ENCODE measurements at regions not wholly inside any gene's neighbourhood (a gene's known extent, or its start where the extent isn't known, plus 50 kb on each side); places are given as distances from the start of the nearest gene placed in this dataset.
A peak's percentile ranks its signal among the peaks of the same experiment; 100 is the strongest.

DNA sequence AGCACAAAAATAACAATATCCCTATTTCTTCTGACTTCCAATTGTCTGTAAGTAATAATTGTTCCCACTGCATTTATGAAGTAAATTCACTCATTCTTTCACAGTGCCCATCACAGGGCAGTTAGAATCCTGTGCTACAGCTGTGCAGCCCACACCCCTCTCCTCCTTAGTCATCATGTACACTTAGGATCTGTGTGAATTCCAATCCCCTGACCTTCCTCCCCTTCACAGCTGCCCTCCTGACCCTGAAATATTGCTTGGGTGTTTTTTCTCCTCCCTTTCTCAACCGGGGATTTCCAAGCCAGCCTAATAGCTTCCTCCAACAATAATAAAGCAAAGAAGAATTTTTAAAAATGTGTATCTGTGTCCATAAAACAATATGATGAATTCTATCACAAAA lies 91.5 kb upstream of the BEND6 start:
- DNase-seq, result no peak

DNA sequence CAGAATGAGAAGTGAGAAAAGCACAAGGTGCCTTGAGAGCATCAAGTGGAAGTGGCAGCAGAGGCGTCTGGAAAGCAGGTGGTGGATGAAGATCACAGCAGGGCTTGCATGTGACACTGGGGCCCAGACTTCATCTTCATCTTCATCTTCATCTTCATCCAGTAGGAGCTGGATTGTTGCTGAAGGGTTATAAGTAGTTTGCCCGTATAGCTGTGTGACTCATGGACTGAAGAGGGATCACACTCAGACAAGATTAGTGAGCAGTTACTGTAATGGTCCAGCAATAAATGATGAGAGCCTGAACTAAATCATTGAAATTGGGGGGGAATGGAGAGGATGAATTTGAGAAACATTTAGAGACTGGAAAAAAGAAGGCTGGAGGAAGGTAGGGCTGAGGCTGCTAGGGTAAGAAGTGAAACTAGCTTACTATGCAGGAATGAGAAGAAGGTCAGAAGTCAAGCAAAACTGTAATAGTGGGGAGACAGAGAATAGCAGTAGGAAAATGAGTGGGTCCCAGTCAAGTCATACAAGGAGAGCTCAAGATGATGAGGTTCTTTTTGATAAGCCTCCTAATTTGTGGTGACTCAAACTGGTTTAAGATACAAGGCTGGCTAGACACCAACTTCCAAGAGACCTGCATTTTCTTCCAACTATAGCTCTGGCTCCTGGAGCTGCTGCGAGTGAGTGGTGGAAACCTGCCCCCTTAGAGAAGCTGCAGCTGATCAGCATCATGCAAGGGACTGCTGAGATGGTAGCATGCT lies 92.3 kb upstream of the BEND6 start:
- no peak for DNase-seq

DNA sequence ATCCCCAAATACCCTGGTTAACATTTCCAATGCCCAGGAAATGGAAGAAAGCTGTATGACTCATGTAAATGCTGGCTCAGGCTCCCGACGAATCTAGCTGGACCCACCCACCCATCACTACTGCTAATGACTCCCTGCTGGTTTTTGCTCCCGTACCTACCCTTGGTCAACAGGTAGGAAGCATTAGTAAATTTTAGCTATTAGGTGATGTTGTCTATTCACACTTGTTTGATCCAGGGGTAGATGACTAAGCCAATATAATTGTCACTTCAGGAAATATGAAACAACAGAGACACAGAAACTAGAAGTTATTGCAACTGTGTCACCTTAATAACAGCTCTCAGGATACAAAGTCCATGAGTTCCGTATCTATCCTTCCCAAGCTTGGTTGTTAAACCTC lies 94.4 kb upstream of the BEND6 start:
- no peak for DNase-seq

DNA sequence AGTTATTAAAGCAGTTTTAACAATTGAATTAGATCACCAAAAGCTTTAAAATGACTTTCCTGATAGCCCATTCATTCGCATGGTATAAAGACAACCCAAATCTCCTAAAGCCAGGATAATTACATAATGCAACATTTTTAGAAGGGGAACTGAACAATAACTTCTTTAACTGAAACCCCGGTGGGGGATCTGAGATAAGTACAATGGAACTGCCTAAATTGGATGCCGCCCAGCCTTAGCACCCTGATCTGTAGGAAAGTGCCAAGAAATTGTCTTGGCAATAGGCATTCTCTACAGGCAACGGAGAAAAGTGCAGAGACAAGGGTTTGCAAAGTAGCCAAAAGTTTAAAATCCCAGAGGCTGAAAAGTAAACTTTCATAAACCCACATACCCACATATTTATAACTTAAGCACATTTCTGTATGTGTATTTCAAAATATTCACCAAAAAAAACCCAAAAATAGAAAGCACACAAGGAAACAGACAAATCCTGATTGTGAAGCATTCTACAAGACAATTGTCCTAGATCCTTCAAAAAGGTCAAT lies 98.8 kb upstream of the BEND6 start:
- DNase-seq, result no peak

DNA sequence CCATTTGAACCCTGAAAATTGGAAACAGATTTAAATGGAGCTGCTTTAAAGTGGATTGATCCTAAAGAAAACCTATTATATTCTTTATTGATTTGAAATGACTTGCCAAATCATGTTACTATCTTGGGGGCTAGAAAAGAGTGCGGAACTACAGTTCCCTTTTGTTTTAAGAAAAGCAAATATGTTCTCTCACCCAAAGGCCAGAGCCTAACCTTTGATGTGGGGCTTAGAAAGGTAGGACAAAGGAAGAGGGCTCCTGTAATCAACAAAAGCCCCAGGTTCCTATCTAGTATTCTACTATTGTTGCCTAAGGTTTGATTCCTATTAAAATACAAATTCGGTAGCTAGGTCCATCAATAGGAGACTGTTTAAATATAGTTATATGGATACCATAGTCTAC lies 100.8 kb upstream of the BEND6 start:
- DNase-seq, result no peak

DNA sequence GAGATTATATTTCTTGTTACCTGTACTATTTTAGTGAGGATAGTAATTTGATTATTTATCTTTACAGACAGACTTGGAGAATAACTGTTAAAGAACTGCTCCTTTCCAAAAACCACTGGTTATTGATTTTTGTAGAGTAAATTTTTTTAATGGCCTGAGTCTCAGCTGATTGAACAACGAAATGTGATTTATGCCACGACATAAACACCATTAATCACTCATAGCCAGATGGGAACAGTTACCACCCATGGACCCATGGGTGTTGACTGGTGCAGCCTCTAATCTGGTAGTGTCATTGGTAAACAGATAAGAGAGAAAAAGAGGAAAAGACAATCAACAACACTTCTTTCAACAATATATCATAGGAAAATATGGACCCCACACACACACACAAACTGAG lies 101.4 kb upstream of the BEND6 start:
- DNase-seq, result no peak

DNA sequence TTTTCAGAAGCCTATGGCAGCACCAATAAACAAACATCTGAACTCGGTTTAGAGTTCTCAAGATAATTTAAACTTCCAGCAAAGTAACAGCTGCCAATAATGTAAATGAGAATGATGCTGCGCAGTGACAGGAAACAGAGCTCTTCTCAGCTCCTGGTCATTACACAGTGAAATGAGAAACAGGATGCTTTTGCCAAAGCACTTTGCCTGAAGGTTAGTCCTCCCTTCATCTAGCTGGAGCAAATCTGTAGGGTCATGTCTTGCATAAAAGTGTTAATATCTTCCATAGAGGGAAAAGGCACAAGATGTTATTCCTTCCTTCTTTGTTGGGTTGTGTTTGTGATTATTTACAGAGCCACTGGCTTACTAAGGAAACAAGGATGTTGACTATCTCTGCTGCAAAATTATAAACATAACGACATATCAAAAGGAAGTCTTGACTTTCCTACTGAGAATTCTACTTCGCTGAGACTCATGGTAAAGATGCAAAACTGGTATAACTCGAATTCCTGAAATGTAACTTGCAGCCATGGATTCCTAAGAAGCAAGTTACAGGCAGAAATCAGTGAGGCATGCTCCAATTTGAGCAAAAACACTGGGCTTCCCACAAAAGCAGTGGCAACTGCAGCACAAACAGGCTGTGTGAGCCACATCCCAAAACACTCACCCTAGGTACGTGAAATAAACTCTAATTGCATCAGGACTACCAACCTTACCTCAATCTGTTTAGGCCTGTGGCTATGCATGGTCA lies 102.5 kb upstream of the BEND6 start:
- no peak for DNase-seq

DNA sequence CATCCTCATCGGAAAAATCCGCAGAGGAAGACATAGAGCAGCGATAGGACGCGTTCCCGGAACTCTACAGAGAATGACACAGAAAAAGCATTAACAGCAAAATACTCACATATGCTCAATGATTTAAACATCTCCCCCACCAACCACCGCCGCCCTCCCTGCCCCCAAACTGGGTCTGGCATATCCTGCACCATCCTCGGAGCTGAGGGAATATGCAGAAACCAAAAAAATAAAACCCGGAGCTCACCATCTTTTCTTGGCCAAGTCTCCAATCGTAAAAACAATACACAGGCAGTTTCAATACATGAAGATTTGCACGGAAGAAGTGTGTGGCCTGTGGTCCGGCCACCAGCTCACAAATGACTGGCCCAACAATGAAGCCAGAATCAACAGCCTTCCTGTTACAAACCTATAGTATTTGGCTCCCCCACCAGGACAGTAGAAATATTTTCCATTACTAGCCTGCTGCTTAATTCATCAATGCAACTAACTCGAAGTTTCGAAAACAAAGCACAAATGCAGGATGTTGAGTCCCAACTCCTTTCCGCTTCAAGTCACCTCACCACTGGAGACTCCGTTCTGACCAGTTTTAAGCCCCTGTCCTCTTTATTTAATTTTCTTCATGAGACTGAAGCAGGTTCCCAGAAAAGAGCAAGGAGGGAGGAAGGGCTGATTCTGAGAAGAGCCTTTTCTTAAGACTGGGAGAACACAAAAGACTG lies 103.2 kb upstream of the BEND6 start:
- DNase-seq, result peak; percentile 55 to 59

DNA sequence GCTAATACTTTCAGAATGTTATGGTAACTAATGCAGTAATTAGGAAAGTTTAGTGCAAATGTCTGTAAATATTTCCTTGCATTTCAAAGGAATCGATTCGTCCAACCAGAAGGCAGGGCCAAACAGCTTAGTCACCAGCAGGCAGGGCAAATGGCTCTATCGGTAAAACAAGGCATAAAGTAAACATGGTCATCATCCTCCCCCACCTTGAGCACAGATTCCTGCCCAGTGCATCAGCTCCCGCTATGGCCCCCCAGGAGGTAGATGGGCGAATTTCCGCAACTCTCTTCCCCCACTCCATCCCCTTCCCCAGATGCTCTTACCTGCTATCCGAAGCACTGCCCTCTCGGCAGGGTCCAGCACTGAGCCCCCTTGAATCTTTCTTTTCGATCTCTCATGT lies 103.8 kb upstream of the BEND6 start:
- no peak for DNase-seq

DNA sequence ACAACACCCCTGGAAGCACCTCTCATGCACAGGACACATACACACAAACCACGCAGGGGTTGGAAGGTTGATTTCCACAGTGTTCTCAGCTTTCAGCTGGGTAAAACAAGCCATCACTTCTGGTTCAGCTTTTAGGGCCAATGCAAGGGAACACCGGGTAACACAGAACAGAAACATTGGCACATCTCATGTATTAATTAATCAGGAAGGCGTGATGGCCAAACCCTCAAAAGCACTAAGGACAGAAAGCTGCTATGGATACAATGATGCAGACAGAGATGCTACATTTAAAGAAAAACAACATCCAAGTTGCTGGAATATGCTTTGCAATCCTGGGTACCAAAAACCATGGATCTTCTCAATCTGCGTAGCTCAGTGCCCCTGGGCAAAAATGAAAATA lies 104.3 kb upstream of the BEND6 start:
- DNase-seq, result no peak

DNA sequence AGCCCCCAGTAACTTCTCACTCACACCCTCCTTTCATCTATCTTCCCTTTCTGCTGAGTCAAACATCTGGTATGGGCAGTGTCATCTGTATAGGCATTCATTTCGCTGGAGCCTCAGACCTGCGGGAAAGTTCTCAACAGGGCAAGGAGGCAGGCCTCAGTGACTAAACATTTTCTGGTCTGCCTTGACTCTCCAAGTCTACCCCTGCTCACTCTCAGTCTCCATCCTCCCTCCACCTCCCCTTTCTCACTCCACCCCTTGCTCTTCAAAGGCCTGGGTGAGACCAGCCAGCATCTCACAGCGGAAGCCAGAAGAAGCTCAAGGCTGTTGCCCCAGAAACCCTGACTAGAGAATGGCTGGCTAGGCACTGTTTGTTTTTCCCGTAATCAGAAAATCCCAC lies 105.0 kb upstream of the BEND6 start:
- no peak for DNase-seq

DNA sequence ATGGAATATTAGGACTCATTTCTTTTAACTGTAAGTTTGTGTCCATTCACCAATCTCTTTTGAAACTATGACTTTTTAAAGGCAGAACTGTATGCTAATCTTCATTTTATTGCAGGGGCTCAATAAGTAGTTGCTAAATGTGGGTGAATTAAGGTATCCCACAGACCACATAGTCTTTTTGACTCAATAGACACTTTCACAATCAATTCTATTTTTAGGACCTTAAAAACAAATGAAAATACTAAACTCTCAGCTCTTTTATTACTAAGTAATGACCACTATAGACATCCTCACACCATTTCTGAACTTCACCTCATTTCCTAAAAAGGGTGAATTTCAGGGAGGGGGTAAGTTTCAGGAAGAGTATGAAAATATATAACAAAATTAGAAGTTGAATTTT lies 106.8 kb upstream of the BEND6 start:
- no peak for DNase-seq

DNA sequence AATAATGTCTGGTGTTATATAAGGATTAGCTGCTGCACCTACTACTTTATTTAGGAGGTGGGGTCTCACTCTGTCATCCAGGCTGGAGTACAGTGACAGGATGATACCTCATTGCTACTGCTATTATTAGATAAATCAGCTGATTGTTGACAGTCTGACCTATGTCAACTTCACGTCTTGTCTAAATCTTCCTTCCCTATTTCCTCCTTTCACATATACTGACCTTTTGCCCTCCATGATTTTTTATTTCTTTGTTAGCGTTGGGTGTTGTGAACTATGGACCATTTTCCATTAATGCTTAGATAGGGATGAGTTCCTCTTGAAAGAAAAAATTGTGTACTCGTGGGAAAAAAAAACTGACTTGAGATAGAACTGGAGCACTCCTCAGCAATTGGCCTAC lies 109.9 kb upstream of the BEND6 start:
- no peak for DNase-seq

DNA sequence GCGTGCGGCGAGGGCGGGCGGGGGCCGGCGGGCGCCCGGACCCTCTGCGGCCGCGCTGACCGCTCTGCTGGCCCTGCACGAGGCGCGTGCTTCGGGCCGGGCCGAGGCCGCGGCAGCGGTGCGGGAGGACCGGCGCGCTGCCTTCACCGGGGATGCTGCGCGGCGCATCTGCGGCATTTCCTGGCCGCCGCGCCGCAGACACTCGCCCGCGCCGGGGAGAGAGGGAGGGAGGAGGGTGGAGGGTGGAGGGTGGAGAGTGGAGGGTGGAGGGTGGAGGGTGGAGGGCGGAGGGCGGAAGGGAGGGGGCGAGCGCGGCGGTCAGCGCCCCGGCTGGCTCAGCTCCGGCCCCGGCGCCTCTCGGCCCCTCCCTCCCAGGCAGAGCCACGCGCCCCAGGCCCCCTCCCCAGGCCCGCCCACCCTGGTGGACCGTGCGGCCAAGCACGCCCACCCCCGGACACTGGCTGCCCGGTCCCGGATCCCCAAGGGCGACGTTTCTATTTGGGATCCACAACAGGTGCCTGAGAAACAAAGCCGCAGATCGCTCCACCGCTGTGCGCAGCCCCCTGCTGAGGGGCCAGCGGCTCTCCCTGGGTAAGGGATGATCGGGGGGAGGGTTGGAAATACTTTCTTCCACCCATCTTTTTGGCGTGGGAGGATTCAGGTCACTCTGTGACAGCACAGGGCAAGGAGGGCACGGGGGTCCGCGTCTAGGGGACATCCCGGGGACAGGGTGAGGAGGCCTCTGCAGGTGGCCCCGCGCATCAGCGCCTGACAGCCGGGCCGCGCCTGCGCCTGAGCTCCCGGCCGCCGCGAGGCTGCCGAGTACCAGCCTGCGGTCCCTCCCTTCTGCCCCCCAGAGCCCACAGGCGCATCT lies 111.2 kb upstream of the BEND6 start:
- peak; percentile 73 to 91 for DNase-seq

DNA sequence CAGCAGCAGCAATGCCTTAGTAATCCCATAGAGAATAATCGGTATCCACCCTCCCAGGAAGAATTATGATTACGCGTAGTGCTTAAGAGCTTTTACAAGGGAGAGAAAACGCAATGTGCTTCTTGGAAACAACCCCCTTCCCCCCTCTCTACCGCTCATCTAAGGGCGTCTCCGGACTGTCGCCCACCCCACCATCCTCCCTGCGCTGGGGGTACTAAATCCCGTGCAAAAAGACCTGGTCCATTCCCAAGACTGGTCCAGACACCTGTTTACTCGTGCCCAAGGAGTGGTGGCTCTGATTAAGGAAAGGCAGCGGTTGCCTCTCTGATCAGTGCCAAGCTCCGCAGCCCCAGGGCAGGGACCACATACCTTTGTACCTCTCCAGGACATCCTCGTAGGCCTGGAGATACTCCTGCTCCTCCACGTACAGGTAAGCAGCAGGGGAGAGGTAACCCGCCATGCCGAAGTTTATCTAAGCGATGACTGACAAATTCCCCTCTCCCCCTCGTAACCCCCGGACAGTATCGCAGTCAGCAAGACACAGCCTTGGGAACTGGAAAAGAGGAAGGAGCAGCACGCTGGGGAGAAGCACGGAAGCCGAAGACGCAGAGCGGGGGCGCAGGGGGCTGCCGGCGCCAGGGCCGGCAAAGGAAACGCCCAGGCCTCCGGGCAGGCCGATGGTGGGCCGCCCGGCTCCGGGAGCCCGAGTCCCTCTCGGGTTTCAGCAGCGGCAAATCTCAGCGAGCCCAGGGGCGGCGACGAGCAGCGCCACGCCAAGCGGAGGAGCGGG lies 112.0 kb upstream of the BEND6 start:
- DNase-seq, result peak in 1 of 2 experiments; percentile 58

DNA sequence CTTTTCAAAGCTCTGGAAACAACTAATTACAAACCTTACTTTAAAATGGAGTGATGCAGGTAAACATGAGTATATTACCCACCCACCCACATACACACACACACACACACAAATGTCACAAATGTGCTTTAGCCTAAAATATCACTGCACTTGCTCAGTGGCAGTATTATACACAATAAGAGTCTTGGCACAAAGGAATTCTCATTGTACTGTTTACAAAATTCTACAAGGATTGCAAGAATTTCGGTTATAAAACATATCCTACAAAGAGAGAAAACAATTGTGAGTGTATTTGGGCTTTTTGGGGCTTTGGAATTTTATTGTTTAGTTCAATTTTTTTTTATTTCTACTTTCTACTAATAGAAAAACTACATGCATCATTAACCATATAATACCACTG lies 113.2 kb upstream of the BEND6 start:
- DNase-seq, result no peak

DNA sequence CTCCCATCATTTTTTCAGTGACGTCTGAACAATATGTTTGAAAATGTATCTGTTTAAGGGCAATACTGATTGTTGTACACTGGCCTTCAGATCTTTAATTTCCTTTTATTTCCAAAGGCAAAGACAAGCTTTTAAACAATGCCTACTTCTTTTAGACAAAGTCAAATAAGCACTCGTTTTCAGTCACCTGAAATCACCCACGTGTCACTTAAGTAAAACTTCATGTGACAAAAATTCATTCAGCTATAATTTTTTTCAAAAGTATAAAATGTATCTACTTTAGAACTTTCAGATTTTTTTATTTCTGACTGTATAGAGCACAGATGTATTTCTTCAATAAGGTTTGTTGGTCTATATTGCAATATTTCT lies 113.5 kb upstream of the BEND6 start:
- DNase-seq, result no peak

DNA sequence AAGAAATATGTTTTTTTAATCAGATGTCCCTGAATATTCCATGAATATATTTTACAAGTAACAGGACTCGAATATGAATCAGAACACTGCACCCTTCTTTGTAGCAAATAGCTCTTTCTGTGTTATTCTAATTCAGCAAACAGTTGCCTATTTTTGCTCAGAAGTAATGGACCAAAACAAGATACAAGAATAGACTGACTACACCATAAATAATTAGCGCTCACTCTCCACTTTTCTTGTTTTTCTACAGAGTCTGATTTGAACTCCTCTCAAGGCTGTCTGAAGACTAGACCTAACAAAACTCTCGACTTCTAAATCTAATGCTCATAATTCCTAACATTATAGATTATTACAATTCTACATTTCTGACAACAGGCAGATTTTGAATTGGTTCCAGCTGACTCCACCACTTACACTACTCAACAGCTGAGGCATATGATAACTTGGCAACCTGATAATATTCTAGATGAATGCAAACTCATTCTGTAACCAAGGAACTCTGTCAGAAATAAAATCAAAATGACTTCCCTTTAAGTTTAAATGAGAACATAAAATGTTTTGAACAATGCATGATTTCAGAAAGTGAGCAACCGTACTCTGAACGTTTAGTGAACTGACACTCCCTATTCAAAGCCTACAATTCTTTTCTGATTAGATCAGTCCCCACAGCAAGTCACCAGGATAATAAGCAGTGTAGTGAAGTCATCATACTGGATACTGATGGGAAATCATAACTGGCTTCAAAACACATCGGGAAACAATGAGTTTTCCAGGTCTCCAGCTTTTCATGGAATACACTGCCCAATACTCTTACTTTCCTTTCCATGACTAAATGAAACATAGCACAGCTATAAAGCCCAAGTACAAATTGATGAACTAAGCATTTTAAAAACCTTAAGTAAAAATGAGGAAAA lies 114.2 kb upstream of the BEND6 start:
- DNase-seq, result peak in 1 of 2 experiments; percentile 9

DNA sequence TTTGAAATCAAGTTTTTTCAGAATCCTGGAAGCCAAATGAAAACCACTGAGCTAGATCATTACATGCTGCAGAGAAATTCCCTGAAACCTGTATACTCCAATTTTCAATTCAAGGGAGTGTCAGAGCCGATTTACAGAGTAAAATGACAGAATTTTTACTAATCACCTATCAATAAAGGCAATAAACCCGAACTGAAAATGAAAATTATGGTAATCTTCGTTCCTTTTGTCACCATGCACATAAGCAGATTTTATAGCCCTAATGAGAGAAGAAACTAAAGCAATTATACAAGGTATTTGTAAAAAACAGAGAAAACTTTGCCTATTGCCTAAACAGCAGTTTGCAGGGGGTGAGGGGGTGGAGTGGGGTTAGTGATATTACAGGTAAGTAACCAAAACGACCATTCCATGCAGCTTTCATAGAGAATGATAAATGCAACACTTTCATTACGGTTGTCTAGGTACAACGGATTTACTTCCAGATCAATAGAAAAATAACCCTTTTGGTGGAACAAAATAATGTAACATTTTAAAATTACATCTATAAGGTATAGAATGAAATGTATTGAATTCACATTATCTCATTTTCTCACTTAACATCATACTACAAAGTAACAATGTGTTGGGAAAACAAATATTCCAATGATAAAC lies 115.2 kb upstream of the BEND6 start:
- no peak for DNase-seq

DNA sequence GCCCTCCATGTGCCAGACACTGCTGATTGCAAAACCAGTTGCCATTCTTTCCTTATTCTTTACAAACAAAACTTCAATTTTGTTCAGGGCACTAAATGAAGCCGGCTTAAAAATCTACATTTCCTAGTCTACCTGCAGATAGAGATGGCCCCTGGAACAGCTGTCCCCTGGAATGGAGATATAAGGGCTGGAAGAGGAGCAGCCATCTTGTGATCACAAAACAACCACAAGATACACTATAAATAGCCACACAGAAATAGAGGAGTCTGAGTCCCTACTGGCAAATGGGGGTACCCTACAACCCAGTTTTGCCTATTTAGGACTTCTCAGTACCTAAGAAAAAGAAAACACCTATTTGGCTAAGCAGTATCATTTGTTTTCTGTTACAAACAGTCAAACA lies 115.9 kb upstream of the BEND6 start:
- no peak for DNase-seq

Data from SHP77 (cell line).